ENCODE measurements at regions not wholly inside any gene's neighbourhood (a gene's known extent, or its start where the extent isn't known, plus 50 kb on each side); places are given as distances from the start of the nearest gene placed in this dataset.

DNA sequence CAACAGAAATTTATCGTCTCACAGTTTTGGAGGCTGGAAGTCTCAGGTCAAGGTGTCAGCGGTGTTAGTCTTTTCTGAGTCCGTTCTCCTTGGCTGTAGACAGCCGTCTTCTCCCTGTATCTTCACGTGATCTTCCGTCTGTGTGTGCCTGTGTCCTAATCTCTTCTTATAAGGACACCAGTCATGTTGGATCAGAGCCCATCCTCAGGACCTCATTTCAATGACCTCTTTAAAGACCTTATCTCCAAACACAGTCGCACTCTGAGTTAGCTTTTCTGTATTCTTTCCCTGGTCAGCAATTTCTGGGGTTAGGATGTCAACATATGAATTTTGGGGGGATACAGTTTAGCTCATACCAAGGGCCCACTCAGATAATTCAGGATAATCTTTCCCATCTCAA, 247.7 kb downstream of the PRDM2 start:
- TF ChIP-seq POLR2A (IDR thresholded peaks at IDR 0.05; ENCODE audit: insufficient read depth in 1 of 2, low read depth in 2 of 2, low read length in 2 of 2) (no peak), ZNF207 (IDR thresholded peaks at IDR 0.05; ENCODE audit: borderline replicate concordance) (no peak), POLR2G (IDR thresholded peaks at IDR 0.05; ENCODE audit: low read depth, low read length) (no peak), ZNF274 (CRISPR knock-in tag; IDR thresholded peaks at IDR 0.05) (no peak), PRMT3 (CRISPR knock-in tag; IDR thresholded peaks at IDR 0.05; ENCODE audit: borderline replicate concordance, low read depth) (no peak), HNRNPUL1 (IDR thresholded peaks at IDR 0.05; ENCODE audit: low read depth, low read length) (no peak)
- TF ChIP-seq, protein P1, sequence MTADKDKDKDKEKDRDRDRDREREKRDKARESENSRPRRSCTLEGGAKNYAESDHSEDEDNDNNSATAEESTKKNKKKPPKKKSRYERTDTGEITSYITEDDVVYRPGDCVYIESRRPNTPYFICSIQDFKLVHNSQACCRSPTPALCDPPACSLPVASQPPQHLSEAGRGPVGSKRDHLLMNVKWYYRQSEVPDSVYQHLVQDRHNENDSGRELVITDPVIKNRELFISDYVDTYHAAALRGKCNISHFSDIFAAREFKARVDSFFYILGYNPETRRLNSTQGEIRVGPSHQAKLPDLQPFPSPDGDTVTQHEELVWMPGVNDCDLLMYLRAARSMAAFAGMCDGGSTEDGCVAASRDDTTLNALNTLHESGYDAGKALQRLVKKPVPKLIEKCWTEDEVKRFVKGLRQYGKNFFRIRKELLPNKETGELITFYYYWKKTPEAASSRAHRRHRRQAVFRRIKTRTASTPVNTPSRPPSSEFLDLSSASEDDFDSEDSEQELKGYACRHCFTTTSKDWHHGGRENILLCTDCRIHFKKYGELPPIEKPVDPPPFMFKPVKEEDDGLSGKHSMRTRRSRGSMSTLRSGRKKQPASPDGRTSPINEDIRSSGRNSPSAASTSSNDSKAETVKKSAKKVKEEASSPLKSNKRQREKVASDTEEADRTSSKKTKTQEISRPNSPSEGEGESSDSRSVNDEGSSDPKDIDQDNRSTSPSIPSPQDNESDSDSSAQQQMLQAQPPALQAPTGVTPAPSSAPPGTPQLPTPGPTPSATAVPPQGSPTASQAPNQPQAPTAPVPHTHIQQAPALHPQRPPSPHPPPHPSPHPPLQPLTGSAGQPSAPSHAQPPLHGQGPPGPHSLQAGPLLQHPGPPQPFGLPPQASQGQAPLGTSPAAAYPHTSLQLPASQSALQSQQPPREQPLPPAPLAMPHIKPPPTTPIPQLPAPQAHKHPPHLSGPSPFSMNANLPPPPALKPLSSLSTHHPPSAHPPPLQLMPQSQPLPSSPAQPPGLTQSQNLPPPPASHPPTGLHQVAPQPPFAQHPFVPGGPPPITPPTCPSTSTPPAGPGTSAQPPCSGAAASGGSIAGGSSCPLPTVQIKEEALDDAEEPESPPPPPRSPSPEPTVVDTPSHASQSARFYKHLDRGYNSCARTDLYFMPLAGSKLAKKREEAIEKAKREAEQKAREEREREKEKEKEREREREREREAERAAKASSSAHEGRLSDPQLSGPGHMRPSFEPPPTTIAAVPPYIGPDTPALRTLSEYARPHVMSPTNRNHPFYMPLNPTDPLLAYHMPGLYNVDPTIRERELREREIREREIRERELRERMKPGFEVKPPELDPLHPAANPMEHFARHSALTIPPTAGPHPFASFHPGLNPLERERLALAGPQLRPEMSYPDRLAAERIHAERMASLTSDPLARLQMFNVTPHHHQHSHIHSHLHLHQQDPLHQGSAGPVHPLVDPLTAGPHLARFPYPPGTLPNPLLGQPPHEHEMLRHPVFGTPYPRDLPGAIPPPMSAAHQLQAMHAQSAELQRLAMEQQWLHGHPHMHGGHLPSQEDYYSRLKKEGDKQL (CRISPR knock-in tag; IDR thresholded peaks at IDR 0.05; ENCODE audit: low read depth) = no peak
